ENCODE measurements at regions not wholly inside any gene's neighbourhood (a gene's known extent, or its start where the extent isn't known, plus 50 kb on each side); places are given as distances from the start of the nearest gene placed in this dataset.

- no peak for DNase-seq
Measured at GRCh38 chrX:22392133-22392948, 119.6 kb downstream of the CBLL2 start.

GRCh38 chrX:22395372-22395771, 122.7 kb downstream of the CBLL2 start:
- DNase-seq = no peak

GRCh38 chrX:22396408-22396807, 123.7 kb downstream of the CBLL2 start:
- no peak for DNase-seq

- no peak for DNase-seq
Measured at GRCh38 chrX:22397566-22397965, 124.9 kb downstream of the CBLL2 start.

- no peak for DNase-seq
Measured at GRCh38 chrX:22399437-22400192, 126.9 kb downstream of the CBLL2 start.

GRCh38 chrX:22404297-22404696, 131.6 kb downstream of the CBLL2 start:
- DNase-seq = no peak

- DNase-seq = no peak
Measured at GRCh38 chrX:22406201-22406737, 133.6 kb downstream of the CBLL2 start.

GRCh38 chrX:22409418-22409817, 136.7 kb downstream of the CBLL2 start:
- DNase-seq = no peak

GRCh38 chrX:22424122-22424915, 151.6 kb downstream of the CBLL2 start:
- no peak for DNase-seq

GRCh38 chrX:22424919-22425318, 152.2 kb downstream of the CBLL2 start:
- DNase-seq = no peak

- no peak for DNase-seq
Measured at GRCh38 chrX:22429704-22430103, 157.0 kb downstream of the CBLL2 start.

- no peak for DNase-seq
Measured at GRCh38 chrX:22430701-22431100, 158.0 kb downstream of the CBLL2 start.

- DNase-seq = no peak
Measured at GRCh38 chrX:22433292-22434070, 160.8 kb downstream of the CBLL2 start.

- no peak for DNase-seq
Measured at GRCh38 chrX:22445880-22446279, 173.2 kb downstream of the CBLL2 start.

GRCh38 chrX:22462959-22463358, 190.2 kb downstream of the CBLL2 start:
- no peak for DNase-seq

- DNase-seq = no peak
Measured at GRCh38 chrX:22467571-22467970, 194.9 kb downstream of the CBLL2 start.

GRCh38 chrX:22481436-22481835, 208.7 kb downstream of the CBLL2 start:
- no peak for DNase-seq

GRCh38 chrX:22486296-22486695, 213.6 kb downstream of the CBLL2 start:
- no peak for DNase-seq

- DNase-seq = no peak
Measured at GRCh38 chrX:22516893-22517292, 244.2 kb downstream of the CBLL2 start.

- DNase-seq = no peak
Measured at GRCh38 chrX:22520128-22520828, 247.6 kb downstream of the CBLL2 start.

Measured in anterior cingulate cortex (tissue), 58 donors.